Upper lobe of left lung (tissue), 4 donors: ENCODE measurements at regions not wholly inside any gene's neighbourhood (a gene's known extent, or its start where the extent isn't known, plus 50 kb on each side); places are given as distances from the start of the nearest gene placed in this dataset.

Experiments used
- POLR2A ChIP-seq, 4 donors: fragments of 450-650 bp; IDR thresholded peaks; one replicate each; pipeline ENCODE4 v1.5.1; 2016 to 2017; ENCODE audit warnings: antibody characterized with exemption in 4 of 4, mild to moderate bottlenecking in 2 of 4
- TF ChIP-seq, protein P1 (sequence below), 6 experiments: fragments of 450-650 bp in 4 of 6; fragments of 200-600 bp in 2 of 6; sonication (generic) in 2 of 6; IDR thresholded peaks; one replicate each; pipeline ENCODE4 v1.5.1; 2016 to 2019; ENCODE audit warnings: antibody characterized with exemption in 6 of 6

DNA sequence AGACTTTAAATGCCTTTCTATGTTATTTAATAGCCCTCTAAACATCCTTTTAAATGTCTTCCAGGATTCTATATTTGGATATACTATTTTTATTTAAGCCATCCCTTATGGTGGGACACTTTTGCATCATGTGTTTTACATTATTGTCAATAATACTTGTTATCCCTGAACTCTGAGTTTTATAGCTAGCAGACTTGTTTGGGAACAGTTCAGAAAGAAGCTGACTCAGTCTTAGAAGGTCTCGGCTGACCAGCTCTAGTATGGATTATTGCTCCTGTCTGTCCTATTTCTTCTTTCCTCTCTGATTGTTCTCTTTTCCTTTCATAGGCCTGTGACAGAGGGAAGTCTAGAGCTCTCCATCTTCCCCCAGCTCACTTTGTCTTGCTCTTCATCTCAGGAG, 77.3 kb upstream of the CXCR4 start:
- TF ChIP-seq, protein P1, sequence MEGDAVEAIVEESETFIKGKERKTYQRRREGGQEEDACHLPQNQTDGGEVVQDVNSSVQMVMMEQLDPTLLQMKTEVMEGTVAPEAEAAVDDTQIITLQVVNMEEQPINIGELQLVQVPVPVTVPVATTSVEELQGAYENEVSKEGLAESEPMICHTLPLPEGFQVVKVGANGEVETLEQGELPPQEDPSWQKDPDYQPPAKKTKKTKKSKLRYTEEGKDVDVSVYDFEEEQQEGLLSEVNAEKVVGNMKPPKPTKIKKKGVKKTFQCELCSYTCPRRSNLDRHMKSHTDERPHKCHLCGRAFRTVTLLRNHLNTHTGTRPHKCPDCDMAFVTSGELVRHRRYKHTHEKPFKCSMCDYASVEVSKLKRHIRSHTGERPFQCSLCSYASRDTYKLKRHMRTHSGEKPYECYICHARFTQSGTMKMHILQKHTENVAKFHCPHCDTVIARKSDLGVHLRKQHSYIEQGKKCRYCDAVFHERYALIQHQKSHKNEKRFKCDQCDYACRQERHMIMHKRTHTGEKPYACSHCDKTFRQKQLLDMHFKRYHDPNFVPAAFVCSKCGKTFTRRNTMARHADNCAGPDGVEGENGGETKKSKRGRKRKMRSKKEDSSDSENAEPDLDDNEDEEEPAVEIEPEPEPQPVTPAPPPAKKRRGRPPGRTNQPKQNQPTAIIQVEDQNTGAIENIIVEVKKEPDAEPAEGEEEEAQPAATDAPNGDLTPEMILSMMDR (IDR thresholded peaks at IDR 0.05): no peak
- no peak for TF ChIP-seq POLR2A (IDR thresholded peaks at IDR 0.05)
